Psoas muscle (tissue), 7 donors: ENCODE measurements at regions not wholly inside any gene's neighbourhood (a gene's known extent, or its start where the extent isn't known, plus 50 kb on each side); places are given as distances from the start of the nearest gene placed in this dataset.
"Not testable (repeated sequence)": the region's sequence is repeated elsewhere in the genome, so short reads cannot be mapped to it uniquely, and the experiment has no call there.

Source experiments
- ATAC-seq, 4 donors: fragments of 200-7000 bp; cut with Tn5 transposase; one replicate each; pipeline ENCODE4 v1.9.1; 2020; ENCODE audit warnings: moderate library complexity in 3 of 4, mild to moderate bottlenecking in 2 of 4
- DNase-seq, 2 donors: peaks; one replicate each; pipeline ENCODE4 v3.0.0-alpha.2; 2020
- H3K27ac ChIP-seq: fragments of 200-600 bp; one replicate; pipeline ENCODE4 v1.8.0; 2022
- H3K27me3 ChIP-seq, 3 donors: fragments of 200-600 bp in 1 of 3; one replicate each; pipeline versions ENCODE4 v1.6.1 to v1.8.0; 2013 to 2022; ENCODE audit warnings: low read length in 2 of 3, mild to moderate bottlenecking in 2 of 3, moderate library complexity in 1 of 3; ENCODE audit not compliant: insufficient read depth in 3 of 3
- H3K36me3 ChIP-seq, 2 donors: fragments of 200-600 bp in 1 of 2; one replicate each; pipeline versions ENCODE4 v1.6.1 to v1.8.0; 2013 to 2022; ENCODE audit warnings: low read depth in 1 of 2, mild to moderate bottlenecking in 1 of 2, moderate library complexity in 1 of 2; ENCODE audit not compliant: insufficient read depth in 1 of 2
- H3K4me1 ChIP-seq: fragments of 200-600 bp; one replicate; pipeline ENCODE4 v1.8.0; 2022
- H3K4me3 ChIP-seq: fragments of 200-600 bp; one replicate; pipeline ENCODE4 v1.8.0; 2022; ENCODE audit warnings: mild to moderate bottlenecking
- H3K9me3 ChIP-seq: fragments of 200-600 bp; one replicate; pipeline ENCODE4 v1.8.0; 2022
- CTCF ChIP-seq: fragments of 200-600 bp; IDR thresholded peaks from one replicate; pipeline ENCODE4 v1.8.0; 2022; ENCODE audit warnings: antibody characterized with exemption
- WGBS, 3 donors: extraction: QIAGEN DNeasy Blood & Tissue Kit; methylation state at CpG; one replicate each; pipeline versions ENCODE4 v1.1.6 to v1.1.7; 2013; 5-methylcytosine and 5-hydroxymethylcytosine counted together
- intact Hi-C, 2 donors: fragments of 100-400 bp; cut with DNase I; formaldehyde crosslinking; loops; one replicate each; pipeline versions ENCODE4 v1.11.0 to v1.14.2; 2022
- donor health status: healthy with polysubstance abuse.
- donor health status: DM: no; HTN: no; CAD: no; lungs with moderate emphysema.
- donor health status: Bipolar disorder and iron deficiency.
- donor health status: healthy.
- donor health status: DM: yes; HTN: yes; CAD: no.
- donor health status: DM: no; HTN: no; CAD: no.
- donor health status: DM: yes; HTN: yes; CAD: no.

- intact Hi-C loops: no loop called here
- Histone ChIP-seq H3K9me3 (no peaks in the 10 kb centered on the region), H3K27me3 (no peaks in the 10 kb centered on the region), H3K4me3 (no peak overlapping the region), H3K27ac (no peak overlapping the region), H3K36me3 (no peaks in the 10 kb centered on the region), H3K4me1 (no peaks in the 10 kb centered on the region)
- TF ChIP-seq CTCF: no peak
- DNase-seq (no peak), ATAC-seq (no peak)
- 43 to 48% (median 47%) methylated on average over 8 of the region's 8 CpGs for WGBS, 3 donors
These were observed 267.0 kb upstream of the TYRP1 start for GRCh38 chr9:12425878-12426864.

- no peak for DNase-seq
- WGBS, 3 donors: 53 to 80% (median 67%) methylated on average over 3 of the region's 3 CpGs
- Histone ChIP-seq H3K27ac (no peak overlapping the region), H3K9me3 (no peaks in the 10 kb centered on the region), H3K4me1 (no peaks in the 10 kb centered on the region), H3K36me3 (no peaks in the 10 kb centered on the region), H3K4me3 (no peak overlapping the region), H3K27me3 (no peaks in the 10 kb centered on the region)
- no peak for ATAC-seq
- TF ChIP-seq CTCF: no peak
- intact Hi-C loops: no loop called here
These were observed 253.9 kb upstream of the TYRP1 start for GRCh38 chr9:12439267-12439666.

GRCh38 chr9:12441080-12441479 lies 252.1 kb upstream of the TYRP1 start:
- H3K27me3 ChIP-seq, DNase-seq, H3K36me3 ChIP-seq, H3K4me3 ChIP-seq, ATAC-seq, H3K27ac ChIP-seq, intact Hi-C loops, H3K4me1 ChIP-seq, H3K9me3 ChIP-seq: not testable (repeated sequence)
- 74 to 77% (median 75%) methylated on average over 6 of the region's 6 CpGs for WGBS, 3 donors

GRCh38 chr9:12441506-12441905 lies 251.7 kb upstream of the TYRP1 start:
- Histone ChIP-seq H3K36me3 (no peaks in the 10 kb centered on the region), H3K4me1 (no peaks in the 10 kb centered on the region), H3K9me3 (no peaks in the 10 kb centered on the region), H3K4me3 (no peak overlapping the region), H3K27ac (no peak overlapping the region), H3K27me3 (no peaks in the 10 kb centered on the region)
- 97 to 100% (median 98%) methylated on average over 1 of the region's 1 CpG for WGBS, 3 donors
- ATAC-seq (no peak), DNase-seq (no peak)
- intact Hi-C loops: no loop called here
- no peak for TF ChIP-seq CTCF

- Histone ChIP-seq H3K4me1 (no peaks in the 10 kb centered on the region), H3K27ac (no peak overlapping the region), H3K9me3 (no peaks in the 10 kb centered on the region), H3K36me3 (no peaks in the 10 kb centered on the region), H3K4me3 (no peak overlapping the region), H3K27me3 (no peaks in the 10 kb centered on the region)
- TF ChIP-seq CTCF: no peak
- intact Hi-C loops: no loop called here
- ATAC-seq (no peak), DNase-seq (no peak)
- 35 to 55% (median 48%) methylated on average over 1 of the region's 1 CpG for WGBS, 3 donors
These were observed 244.9 kb upstream of the TYRP1 start for GRCh38 chr9:12448246-12448645.
